Muscle of arm (tissue), 1 donor: ENCODE measurements at regions not wholly inside any gene's neighbourhood (a gene's known extent, or its start where the extent isn't known, plus 50 kb on each side); places are given as distances from the start of the nearest gene placed in this dataset.

Experiments used
- DNase-seq: peaks from one replicate; pipeline ENCODE4 v3.0.0-alpha.2; 2013

GRCh38 chr7:12080006-12080405 is 131.1 kb upstream of the TMEM106B start:
- DNase-seq: no peak

GRCh38 chr7:12085516-12085915 is 125.6 kb upstream of the TMEM106B start:
- DNase-seq: no peak

DNA sequence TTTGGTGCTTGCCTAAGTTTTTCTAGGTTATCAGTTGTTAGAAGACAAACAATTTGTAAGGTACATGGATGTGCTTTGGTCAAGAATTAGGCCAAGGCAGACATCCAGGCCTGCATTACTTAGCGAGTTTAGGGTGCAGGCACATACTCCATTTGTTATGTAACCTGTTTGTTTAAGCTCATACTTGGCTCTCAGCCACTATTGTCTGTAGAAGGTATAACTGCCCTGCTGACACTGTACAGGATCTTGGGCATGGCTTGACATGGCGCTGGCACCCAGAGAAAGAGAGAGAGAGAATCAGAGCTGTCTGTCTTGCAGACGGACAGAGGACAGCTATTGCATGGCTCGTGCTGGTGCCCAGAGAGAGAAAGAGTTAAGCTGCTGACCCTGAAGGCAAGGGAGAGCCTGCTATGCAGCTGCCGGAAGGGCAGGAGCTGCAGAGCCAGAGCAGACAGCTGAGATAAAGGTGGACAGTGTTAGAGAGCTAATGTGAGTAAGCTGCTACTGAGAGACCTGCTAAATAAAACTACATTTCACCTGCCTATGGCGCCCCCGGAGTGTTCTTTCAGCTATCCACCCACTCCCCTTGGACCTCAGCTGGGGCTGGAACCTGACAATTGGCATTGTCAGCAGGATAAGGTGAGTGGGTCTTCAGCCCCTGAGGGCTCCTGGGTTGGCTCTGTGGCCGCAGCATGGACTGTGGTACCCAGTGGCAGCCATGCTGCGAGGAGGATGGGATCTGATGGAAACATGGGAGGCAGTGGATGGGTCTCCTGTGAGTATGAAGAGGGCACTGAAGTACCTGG is 120.9 kb upstream of the TMEM106B start:
- DNase-seq: no peak

DNA sequence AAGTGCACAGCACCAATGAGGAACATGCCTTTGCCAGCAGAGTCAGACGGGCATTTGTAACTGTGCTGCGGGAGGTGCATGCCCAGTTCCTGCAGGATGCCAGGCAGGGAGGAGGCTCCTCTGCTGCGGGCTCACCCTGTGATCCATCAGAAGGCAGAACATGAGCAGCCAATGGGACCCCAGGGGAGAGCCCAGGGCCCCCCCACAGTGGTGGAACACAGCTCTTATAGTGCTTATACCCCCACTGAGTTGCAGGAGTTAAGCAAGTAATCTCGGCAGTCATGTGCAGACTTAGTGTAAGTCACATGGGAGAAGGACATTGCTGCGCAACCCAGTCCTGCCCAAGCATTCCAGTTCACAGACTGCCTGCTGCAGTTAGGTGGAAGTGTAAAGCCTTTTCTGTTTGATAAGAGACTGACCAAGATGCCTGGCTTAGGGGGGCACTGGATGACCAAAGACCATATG is 120.3 kb upstream of the TMEM106B start:
- no peak for DNase-seq

- DNase-seq: no peak
Observed at GRCh38 chr7:12091231-12091630, 119.9 kb upstream of the TMEM106B start.

GRCh38 chr7:12092499-12093130 is 118.5 kb upstream of the TMEM106B start:
- no peak for DNase-seq

DNA sequence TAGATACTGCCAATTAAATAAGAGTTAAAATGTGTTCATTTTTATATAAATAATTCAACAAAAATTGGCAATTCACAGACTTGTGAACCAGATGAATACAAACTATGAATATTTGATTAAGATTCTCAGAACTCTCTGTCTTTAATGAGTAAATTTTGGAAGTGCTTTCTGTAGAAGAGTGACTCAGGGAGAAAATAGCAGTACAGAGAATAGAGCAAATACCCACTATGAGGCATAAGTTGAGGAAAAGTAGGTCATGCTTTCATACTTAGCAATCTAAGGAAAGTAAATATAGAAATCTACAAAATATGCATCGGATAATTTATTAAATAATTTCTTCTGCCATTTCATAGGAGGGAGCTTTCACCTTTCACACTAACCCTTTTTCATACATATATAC is 117.7 kb upstream of the TMEM106B start:
- no peak for DNase-seq

DNA sequence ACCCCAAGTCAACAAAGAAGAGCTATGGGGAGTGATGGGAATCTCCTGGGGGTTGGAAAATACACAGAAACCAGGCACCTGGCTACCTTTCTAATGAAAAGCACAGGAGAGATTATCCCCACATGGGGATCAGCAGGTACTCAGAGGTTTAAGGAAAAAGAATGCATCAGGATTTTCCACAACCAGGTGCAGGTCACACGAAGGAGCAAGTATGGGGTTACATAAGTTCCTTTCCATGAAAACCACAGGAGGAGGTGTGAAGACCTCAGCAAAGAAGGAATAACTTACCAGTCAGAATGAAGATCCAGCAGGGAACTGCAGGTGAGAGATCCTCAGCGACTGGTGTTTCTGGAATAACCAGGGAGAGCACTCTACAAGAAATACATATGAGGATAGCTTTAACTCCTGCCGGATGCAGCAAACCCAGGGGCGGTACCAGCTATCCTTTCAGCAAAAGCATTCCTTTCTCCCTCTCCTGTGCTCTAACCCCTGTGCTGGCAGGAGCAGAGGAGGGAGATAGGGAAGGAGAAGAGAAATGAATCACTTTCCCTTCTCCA is 116.7 kb upstream of the TMEM106B start:
- DNase-seq: no peak

DNA sequence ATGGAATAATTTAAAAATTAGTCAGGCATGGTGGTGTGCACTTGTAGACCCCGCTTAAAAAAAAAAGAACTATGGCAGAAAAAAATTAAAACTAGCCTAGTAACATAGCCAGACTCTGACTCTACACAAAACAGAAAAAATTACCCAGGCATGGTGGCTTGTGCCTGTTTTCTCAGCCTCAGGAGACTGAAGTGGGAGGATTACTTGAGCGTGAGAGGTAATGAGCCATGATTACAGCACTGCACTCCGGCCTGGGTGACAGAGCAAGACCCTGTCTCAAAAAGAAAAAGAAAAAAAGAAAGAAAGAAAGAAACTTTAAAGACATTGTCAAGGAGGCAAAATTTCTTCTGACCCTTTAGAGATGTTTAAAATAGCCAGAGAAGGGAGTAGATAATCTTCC is 109.0 kb upstream of the TMEM106B start:
- no peak for DNase-seq

DNA sequence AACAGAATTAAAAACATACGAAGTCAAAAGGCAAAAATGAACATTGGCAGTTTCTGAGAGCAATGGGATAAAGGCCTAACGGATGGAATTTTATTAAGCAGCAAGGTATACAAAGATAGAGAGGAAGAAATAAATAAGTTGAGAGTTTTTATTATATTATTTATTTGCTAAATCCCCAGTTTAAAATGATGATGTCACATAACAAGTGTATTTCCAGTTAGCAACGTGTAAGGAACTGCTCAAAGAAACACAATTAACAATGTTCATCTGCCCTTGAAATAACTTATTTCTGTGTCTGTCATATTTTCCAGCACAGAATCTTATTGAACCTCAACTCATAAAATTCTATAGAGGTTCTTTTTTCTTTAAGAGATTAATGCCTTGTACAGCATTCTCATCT is 108.6 kb upstream of the TMEM106B start:
- DNase-seq: no peak

DNA sequence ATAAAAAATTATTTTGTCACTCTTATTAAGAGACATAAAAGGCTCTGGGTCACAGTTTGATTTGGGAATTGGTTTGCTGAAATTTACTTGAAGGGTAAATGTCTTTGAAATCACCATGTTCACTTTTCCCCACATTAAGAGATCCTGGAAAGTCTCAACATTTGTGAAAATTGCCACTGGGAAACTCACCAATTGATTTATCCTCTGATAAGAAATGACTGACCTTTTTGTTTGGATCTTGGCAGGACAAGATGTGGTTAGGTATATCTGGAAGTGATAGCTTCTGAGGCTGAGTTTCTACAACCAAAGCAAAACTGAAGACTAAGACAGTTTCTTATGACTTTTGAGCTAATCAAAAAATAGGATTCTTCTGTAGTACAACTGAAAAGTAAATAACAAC is 107.1 kb upstream of the TMEM106B start:
- DNase-seq: no peak

- no peak for DNase-seq
Observed at GRCh38 chr7:12107381-12107780, 103.7 kb upstream of the TMEM106B start.

- DNase-seq: no peak
Observed at GRCh38 chr7:12107841-12108254, 103.2 kb upstream of the TMEM106B start.

GRCh38 chr7:12110425-12110824 is 100.7 kb upstream of the TMEM106B start:
- no peak for DNase-seq

GRCh38 chr7:12111422-12112405 is 99.4 kb upstream of the TMEM106B start:
- DNase-seq: peak; percentile 19

DNA sequence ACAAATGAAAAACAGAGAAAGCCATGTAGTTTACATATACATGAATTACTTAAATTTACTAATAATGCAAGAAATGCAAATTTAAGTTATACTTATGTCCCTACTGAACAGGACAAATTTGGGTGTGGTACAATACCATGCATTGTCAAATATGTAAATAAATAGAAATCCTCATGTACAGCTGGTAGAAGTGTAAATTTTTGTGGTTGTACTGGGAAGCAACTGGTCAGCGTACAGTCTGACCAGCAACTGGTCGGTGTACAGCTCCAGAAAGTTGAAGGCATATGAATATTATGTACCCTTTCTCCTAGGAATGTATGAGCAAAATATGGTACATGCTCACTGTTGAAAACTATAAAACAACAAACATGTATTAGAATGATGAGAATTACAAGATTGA is 93.9 kb upstream of the TMEM106B start:
- DNase-seq: no peak

GRCh38 chr7:12119620-12120303 is 91.3 kb upstream of the TMEM106B start:
- no peak for DNase-seq

DNA sequence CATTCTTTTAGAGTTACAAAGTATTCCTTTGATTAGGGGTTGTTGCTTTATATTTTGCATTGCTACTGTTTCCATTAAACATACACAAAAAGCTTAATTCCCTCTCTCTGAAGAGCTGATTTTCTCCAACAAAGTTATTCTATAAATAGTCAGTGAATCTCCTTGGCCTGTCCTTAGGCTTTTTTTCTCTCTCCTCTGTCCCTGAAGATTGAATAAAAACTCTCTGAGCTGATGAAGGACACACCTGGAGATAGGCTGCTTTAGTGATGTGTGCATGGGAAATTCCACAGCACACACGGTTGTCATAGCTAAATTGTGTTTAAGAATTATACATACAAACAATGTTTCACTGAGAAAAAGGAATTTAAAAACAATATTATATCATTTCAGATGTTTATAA is 90.5 kb upstream of the TMEM106B start:
- DNase-seq: no peak

GRCh38 chr7:12123172-12123571 is 87.9 kb upstream of the TMEM106B start:
- no peak for DNase-seq

- DNase-seq: no peak
Observed at GRCh38 chr7:12124028-12124427, 87.1 kb upstream of the TMEM106B start.

DNA sequence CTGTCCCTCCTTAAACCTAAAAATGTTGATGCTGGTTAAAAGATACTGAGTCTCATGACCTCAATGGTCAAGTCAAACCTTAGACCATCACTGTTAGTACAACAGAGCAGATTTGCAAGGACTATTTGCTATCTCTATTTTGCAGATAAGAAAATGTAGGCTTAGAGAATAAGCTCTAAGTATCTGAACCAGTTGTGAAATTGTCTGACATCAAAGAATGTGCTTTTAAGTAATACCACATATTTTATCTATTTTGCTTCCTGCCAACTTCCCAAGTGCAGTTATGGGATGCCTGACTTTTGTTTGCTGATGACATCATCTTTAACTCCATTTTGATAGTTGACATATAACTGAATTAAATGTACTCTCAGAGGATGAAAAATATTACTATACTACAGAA is 83.6 kb upstream of the TMEM106B start:
- no peak for DNase-seq
